ENCODE measurements at regions not wholly inside any gene's neighbourhood (a gene's known extent, or its start where the extent isn't known, plus 50 kb on each side); places are given as distances from the start of the nearest gene placed in this dataset.

DNA sequence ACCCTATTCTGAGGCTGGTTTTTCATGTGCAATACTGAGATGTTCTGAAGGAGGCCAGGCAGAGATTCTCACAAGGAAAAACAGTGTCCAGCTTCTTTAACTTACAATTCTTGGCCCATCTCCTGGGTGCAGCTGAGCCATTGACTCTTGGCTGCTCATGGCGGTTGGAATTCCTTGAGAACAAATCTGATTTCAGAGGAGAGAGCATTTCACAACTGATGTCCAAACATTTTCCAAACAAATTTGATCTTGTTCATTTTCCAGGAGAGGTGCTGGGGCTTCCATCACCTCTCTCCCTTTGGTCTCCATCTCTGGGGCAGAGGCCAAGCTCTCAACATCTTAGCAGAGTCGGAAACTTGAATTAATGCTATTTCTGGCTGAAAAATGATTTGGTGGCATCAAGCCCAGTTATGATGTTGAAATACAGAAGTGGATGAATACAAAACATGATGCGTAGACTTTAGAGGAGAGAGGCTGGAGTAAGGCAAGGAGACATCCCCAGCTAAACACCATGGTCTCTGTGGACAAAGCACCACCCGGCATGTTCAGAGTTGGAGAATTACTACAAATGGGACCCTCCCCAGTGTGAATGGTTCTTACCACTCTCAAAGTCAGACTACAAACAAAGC, 593.0 kb downstream of the VRK1 start:
- TF ChIP-seq, protein P1, sequence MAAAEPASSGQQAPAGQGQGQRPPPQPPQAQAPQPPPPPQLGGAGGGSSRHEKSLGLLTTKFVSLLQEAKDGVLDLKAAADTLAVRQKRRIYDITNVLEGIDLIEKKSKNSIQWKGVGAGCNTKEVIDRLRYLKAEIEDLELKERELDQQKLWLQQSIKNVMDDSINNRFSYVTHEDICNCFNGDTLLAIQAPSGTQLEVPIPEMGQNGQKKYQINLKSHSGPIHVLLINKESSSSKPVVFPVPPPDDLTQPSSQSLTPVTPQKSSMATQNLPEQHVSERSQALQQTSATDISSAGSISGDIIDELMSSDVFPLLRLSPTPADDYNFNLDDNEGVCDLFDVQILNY (CRISPR knock-in tag; IDR thresholded peaks at IDR 0.05) = no peak
- TF ChIP-seq GTF2I (CRISPR knock-in tag; conservative IDR thresholded peaks at IDR 0.05) (no peak), ZBTB21 (CRISPR knock-in tag; IDR thresholded peaks at IDR 0.05; ENCODE audit: borderline replicate concordance) (no peak)
- TF ChIP-seq, protein P2, sequence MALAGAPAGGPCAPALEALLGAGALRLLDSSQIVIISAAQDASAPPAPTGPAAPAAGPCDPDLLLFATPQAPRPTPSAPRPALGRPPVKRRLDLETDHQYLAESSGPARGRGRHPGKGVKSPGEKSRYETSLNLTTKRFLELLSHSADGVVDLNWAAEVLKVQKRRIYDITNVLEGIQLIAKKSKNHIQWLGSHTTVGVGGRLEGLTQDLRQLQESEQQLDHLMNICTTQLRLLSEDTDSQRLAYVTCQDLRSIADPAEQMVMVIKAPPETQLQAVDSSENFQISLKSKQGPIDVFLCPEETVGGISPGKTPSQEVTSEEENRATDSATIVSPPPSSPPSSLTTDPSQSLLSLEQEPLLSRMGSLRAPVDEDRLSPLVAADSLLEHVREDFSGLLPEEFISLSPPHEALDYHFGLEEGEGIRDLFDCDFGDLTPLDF (CRISPR knock-in tag; IDR thresholded peaks at IDR 0.05) = no peak
- TF ChIP-seq, protein P3, sequence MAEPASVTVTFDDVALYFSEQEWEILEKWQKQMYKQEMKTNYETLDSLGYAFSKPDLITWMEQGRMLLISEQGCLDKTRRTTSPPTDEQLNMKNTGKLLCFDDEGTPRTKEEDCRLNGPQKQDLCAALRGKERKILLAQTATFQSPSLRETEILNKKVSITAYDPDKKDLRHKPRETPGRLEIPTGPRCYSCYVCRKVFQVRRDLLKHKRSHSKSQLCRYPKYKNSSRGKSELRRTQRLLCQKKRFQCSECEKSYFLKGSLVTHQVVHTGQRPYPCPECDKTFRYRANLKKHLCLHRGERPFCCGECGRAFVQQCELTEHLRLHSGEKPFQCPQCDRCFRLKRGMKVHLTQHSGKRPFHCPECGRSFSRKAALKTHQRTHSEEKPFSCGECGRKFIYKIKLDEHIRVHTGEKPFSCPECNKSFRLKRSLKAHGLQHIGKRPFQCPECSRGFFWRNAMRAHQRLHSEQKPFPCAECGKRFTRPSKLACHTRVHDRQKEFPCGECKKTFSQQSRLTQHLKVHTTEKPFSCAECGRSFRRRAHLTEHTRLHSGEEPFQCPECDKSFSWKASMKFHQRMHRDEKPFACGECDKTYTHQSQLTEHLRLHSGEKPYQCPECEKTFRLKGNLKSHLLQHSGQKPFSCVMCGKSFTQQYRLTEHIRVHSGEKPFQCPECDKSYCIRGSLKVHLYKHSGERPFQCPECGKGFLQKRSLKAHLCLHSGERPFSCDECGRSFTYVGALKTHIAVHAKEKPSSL (CRISPR knock-in tag; conservative IDR thresholded peaks at IDR 0.05) = no peak
- no peaks in the 10 kb centered on the region for H3K9me3 Mint-ChIP-seq
- peaks cover 54% of the 10 kb centered on the region for H3K4me1 Mint-ChIP-seq
- peaks cover 5% of the 10 kb centered on the region for H3K27me3 Mint-ChIP-seq (ENCODE audit: low read depth)
- ATAC-seq (no peak), DNase-seq (ENCODE audit: low spot score) (no peak)
- POLR2A ChIA-PET = no interaction called here
- CTCF ChIA-PET = no interaction called here
- no peaks in the 10 kb centered on the region for H3K36me3 Mint-ChIP-seq
- no peak overlapping the region for H3K27ac Mint-ChIP-seq
- H3K4me3 Mint-ChIP-seq = no peak overlapping the region

DNA sequence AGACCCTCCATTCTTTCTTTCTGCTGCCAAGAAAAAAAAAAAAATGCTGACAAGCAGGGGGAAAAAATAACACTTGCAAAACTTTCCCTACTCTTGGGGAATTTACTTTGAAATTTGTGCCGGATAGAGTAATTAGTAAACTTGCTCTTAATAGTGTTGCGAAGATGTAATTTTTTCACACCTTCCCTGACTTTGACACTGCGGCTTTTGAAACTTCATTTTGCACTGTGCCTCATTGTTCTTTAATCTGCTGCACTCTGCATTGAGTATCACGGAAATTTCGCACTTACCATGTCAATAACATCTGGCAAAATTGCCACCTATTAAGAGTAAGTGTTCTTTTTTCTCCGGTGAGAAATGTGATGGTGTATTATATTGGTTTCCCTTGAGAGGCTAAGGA, 596.1 kb downstream of the VRK1 start:
- ChIA-PET POLR2A (no interaction called here), CTCF (interaction anchor here (0.7 to 1.0 kb wide), 3 partner anchors 9 to 91 kb away, joined by 3 read pairs; no protein-coding TSS in a partner anchor)
- DNase-seq (ENCODE audit: low spot score) (no peak), ATAC-seq (no peak)
- H3K4me3 Mint-ChIP-seq = no peak overlapping the region
- no peaks in the 10 kb centered on the region for H3K9me3 Mint-ChIP-seq
- H3K36me3 Mint-ChIP-seq = no peaks in the 10 kb centered on the region
- TF ChIP-seq SP1 (CRISPR knock-in tag; conservative IDR thresholded peaks at IDR 0.05) (no peak), CBFB (CRISPR knock-in tag; IDR thresholded peaks at IDR 0.05; ENCODE audit: low read depth) (no peak), GABPB1 (CRISPR knock-in tag; IDR thresholded peaks at IDR 0.05) (no peak)
- H3K27me3 Mint-ChIP-seq (ENCODE audit: low read depth) = peaks cover 5% of the 10 kb centered on the region
- H3K4me1 Mint-ChIP-seq = peaks cover 46% of the 10 kb centered on the region
- no peak overlapping the region for H3K27ac Mint-ChIP-seq

DNA sequence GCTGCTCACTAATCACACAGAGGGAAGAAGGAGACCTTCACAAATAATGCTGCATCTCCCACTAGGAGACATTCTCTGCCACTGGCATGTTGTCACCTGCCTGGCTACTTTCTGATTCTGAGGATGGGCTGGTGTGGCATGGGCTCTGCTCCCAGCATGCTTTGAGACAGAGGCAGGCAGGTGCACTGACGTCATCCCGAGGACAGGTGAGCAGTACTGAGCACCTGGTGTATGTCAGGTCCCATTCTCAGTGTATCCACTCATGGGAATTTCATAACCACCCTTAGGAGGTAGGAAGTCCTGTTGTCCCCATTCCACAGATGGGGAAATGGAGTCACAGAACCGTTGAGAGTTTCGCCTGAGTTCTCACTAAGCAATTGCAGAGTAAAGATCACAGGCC, 597.9 kb downstream of the VRK1 start:
- Mint-ChIP-seq H3K27me3 (ENCODE audit: low read depth) (no peaks in the 10 kb centered on the region; the same call in 1 of the 2 replicates), H3K4me1 (peaks cover 40% of the 10 kb centered on the region)
- POLR2A ChIA-PET = no interaction called here
- TF ChIP-seq, protein P1 (CRISPR knock-in tag; IDR thresholded peaks at IDR 0.05) = no peak
- TF ChIP-seq, protein P4, sequence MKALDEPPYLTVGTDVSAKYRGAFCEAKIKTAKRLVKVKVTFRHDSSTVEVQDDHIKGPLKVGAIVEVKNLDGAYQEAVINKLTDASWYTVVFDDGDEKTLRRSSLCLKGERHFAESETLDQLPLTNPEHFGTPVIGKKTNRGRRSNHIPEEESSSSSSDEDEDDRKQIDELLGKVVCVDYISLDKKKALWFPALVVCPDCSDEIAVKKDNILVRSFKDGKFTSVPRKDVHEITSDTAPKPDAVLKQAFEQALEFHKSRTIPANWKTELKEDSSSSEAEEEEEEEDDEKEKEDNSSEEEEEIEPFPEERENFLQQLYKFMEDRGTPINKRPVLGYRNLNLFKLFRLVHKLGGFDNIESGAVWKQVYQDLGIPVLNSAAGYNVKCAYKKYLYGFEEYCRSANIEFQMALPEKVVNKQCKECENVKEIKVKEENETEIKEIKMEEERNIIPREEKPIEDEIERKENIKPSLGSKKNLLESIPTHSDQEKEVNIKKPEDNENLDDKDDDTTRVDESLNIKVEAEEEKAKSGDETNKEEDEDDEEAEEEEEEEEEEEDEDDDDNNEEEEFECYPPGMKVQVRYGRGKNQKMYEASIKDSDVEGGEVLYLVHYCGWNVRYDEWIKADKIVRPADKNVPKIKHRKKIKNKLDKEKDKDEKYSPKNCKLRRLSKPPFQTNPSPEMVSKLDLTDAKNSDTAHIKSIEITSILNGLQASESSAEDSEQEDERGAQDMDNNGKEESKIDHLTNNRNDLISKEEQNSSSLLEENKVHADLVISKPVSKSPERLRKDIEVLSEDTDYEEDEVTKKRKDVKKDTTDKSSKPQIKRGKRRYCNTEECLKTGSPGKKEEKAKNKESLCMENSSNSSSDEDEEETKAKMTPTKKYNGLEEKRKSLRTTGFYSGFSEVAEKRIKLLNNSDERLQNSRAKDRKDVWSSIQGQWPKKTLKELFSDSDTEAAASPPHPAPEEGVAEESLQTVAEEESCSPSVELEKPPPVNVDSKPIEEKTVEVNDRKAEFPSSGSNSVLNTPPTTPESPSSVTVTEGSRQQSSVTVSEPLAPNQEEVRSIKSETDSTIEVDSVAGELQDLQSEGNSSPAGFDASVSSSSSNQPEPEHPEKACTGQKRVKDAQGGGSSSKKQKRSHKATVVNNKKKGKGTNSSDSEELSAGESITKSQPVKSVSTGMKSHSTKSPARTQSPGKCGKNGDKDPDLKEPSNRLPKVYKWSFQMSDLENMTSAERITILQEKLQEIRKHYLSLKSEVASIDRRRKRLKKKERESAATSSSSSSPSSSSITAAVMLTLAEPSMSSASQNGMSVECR (CRISPR knock-in tag; IDR thresholded peaks at IDR 0.05; ENCODE audit: borderline replicate concordance) = no peak
- TF ChIP-seq TEAD1 (CRISPR knock-in tag; IDR thresholded peaks at IDR 0.05) (no peak), CBFB (CRISPR knock-in tag; IDR thresholded peaks at IDR 0.05; ENCODE audit: low read depth) (no peak), RORB (CRISPR knock-in tag; IDR thresholded peaks at IDR 0.05) (no peak), IRF2 (CRISPR knock-in tag; IDR thresholded peaks at IDR 0.05; ENCODE audit: borderline replicate concordance, low read depth) (no peak), PRRX2 (CRISPR knock-in tag; IDR thresholded peaks at IDR 0.05) (no peak), ZNF121 (CRISPR knock-in tag; IDR thresholded peaks at IDR 0.05) (no peak), ETV6 (CRISPR knock-in tag; IDR thresholded peaks at IDR 0.05) (no peak), JUN (CRISPR knock-in tag; IDR thresholded peaks at IDR 0.05) (no peak), TCF7 (CRISPR knock-in tag; IDR thresholded peaks at IDR 0.05; ENCODE audit: low read depth) (no peak)
- TF ChIP-seq, protein P5, sequence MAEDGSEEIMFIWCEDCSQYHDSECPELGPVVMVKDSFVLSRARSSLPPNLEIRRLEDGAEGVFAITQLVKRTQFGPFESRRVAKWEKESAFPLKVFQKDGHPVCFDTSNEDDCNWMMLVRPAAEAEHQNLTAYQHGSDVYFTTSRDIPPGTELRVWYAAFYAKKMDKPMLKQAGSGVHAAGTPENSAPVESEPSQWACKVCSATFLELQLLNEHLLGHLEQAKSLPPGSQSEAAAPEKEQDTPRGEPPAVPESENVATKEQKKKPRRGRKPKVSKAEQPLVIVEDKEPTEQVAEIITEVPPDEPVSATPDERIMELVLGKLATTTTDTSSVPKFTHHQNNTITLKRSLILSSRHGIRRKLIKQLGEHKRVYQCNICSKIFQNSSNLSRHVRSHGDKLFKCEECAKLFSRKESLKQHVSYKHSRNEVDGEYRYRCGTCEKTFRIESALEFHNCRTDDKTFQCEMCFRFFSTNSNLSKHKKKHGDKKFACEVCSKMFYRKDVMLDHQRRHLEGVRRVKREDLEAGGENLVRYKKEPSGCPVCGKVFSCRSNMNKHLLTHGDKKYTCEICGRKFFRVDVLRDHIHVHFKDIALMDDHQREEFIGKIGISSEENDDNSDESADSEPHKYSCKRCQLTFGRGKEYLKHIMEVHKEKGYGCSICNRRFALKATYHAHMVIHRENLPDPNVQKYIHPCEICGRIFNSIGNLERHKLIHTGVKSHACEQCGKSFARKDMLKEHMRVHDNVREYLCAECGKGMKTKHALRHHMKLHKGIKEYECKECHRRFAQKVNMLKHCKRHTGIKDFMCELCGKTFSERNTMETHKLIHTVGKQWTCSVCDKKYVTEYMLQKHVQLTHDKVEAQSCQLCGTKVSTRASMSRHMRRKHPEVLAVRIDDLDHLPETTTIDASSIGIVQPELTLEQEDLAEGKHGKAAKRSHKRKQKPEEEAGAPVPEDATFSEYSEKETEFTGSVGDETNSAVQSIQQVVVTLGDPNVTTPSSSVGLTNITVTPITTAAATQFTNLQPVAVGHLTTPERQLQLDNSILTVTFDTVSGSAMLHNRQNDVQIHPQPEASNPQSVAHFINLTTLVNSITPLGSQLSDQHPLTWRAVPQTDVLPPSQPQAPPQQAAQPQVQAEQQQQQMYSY (CRISPR knock-in tag; IDR thresholded peaks at IDR 0.05) = no peak
- TF ChIP-seq, protein P6, sequence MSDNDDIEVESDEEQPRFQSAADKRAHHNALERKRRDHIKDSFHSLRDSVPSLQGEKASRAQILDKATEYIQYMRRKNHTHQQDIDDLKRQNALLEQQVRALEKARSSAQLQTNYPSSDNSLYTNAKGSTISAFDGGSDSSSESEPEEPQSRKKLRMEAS (CRISPR knock-in tag; IDR thresholded peaks at IDR 0.05) = no peak

More for the DNA sequence above, 597.9 kb downstream of the VRK1 start:
- Mint-ChIP-seq H3K9me3 (peaks cover 11% of the 10 kb centered on the region), H3K27ac (no peak overlapping the region), H3K4me3 (no peak overlapping the region), H3K36me3 (no peaks in the 10 kb centered on the region; the same call in 1 of the 2 replicates)
- no peak for DNase-seq (ENCODE audit: low spot score)
- CTCF ChIA-PET = no interaction called here
- no peak for ATAC-seq

All from WTC11 (cell line).